ENCODE measurements at regions not wholly inside any gene's neighbourhood (a gene's known extent, or its start where the extent isn't known, plus 50 kb on each side); places are given as distances from the start of the nearest gene placed in this dataset.

GRCh38 chr21:18117176-18117575 lies 127.5 kb upstream of the CHODL start:
- TF ChIP-seq ZNF266 (tag by site-specific recombination; IDR thresholded peaks at IDR 0.05; ENCODE audit: low read depth) = no peak
- TF ChIP-seq ZNF777 (tag by site-specific recombination; IDR thresholded peaks at IDR 0.05; ENCODE audit: borderline replicate concordance) = no peak
- no peak for TF ChIP-seq CTCF (tag by site-specific recombination; IDR thresholded peaks at IDR 0.05)
- no peak for TF ChIP-seq TCF7L2 (IDR thresholded peaks at IDR 0.05; ENCODE audit: borderline replicate concordance, low read depth, low read length)
- no peak for TF ChIP-seq ZNF274 (IDR thresholded peaks at IDR 0.05; ENCODE audit: low read length)
- TF ChIP-seq ZNF274 (tag by site-specific recombination; IDR thresholded peaks at IDR 0.05; ENCODE audit: borderline replicate concordance) = no peak
